Kidney epithelial cell (primary cell): ENCODE measurements at regions not wholly inside any gene's neighbourhood (a gene's known extent, or its start where the extent isn't known, plus 50 kb on each side); places are given as distances from the start of the nearest gene placed in this dataset.

ENCODE experiments used
- DNase-seq: peaks from one replicate; pipeline ENCODE4 v3.0.0-alpha.2; 2010; ENCODE audit warnings: low read depth
- H3K27me3 ChIP-seq: 2 replicates; pipeline ENCODE4 v1.6.0; 2011; ENCODE audit warnings: low read length; ENCODE audit not compliant: control insufficient read depth, insufficient read depth
- H3K36me3 ChIP-seq: 2 replicates; pipeline ENCODE4 v1.5.1; 2011; ENCODE audit warnings: low read length; ENCODE audit not compliant: control insufficient read depth, insufficient read depth
- H3K4me3 ChIP-seq: 2 replicates; pipeline ENCODE4 v1.5.1; 2011; ENCODE audit warnings: low read depth, mild to moderate bottlenecking, control low read depth, low read length
- TF ChIP-seq, protein P1 (sequence below): IDR thresholded peaks from 2 replicates; pipeline ENCODE4 v1.5.1; 2011; ENCODE audit warnings: mild to moderate bottlenecking, moderate library complexity, low read length, control low read depth, inconsistent platforms; ENCODE audit not compliant: insufficient read depth, poor library complexity, severe bottlenecking

DNA sequence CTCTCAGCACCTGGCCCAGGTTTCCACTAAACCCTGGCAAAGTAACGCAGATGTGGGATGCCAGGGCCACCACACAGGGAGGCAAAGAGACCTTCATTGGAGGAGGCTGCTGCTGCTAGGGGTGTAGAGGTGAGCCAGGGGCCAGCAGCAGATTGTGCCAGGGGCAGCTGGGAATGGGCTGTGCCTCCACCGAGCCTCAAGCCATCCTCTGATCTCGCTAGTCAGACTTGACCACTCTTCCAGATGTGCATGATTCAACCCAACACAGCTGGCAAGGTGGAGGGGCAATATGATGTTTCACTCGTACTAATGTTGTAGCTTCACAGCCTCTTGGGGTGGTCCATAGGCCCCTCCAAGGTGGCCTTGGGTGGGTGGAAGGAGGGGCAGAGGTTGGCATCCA lies 73.0 kb upstream of the MRPS6 start:
- Histone ChIP-seq H3K27me3 (no peaks in the 10 kb centered on the region), H3K4me3 (no peak overlapping the region), H3K36me3 (no peaks in the 10 kb centered on the region)
- TF ChIP-seq, protein P1, sequence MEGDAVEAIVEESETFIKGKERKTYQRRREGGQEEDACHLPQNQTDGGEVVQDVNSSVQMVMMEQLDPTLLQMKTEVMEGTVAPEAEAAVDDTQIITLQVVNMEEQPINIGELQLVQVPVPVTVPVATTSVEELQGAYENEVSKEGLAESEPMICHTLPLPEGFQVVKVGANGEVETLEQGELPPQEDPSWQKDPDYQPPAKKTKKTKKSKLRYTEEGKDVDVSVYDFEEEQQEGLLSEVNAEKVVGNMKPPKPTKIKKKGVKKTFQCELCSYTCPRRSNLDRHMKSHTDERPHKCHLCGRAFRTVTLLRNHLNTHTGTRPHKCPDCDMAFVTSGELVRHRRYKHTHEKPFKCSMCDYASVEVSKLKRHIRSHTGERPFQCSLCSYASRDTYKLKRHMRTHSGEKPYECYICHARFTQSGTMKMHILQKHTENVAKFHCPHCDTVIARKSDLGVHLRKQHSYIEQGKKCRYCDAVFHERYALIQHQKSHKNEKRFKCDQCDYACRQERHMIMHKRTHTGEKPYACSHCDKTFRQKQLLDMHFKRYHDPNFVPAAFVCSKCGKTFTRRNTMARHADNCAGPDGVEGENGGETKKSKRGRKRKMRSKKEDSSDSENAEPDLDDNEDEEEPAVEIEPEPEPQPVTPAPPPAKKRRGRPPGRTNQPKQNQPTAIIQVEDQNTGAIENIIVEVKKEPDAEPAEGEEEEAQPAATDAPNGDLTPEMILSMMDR, result no peak
- DNase-seq, result no peak

DNA sequence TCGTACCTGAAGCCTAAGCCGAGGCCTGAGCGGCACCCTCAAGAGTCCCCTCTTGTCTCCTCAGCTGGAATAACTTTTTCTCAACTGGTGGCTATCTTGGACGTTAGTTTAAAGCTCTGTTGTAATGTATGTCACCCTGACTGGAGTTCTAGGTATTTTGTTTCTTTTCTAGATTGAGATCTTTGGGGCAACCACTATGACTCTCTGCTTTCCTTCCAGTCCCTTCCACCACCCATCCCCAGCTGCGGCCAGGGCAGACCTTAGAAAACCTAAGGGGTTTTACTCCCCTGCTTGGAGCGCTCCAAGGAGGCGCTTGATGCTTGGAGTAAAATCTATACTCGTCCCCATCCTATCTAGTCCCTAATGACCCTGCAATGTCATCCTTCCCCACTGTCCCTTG lies 74.6 kb upstream of the MRPS6 start:
- TF ChIP-seq, protein P1, result no peak
- Histone ChIP-seq H3K27me3 (no peaks in the 10 kb centered on the region), H3K36me3 (no peaks in the 10 kb centered on the region), H3K4me3 (no peak overlapping the region)
- DNase-seq, result no peak

DNA sequence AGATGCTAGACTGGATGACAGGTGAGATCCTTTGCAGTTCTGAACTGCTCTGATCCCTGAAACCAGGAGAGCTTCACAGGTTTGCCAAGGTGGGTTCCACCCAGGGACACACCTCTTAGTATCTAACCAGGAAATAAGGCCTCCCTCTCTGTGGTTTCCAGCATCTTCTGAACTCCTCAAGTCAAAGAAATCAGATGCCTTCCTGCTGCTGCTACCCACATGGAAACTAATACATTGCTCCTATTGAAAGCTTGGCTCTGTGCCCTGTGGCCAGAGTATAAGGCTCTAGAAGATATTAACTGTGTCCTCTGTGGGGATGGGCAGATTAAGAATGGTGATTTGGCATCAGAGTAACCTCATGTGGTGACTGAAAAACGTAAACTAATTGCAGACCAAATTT lies 75.0 kb upstream of the MRPS6 start:
- no peak for DNase-seq
- TF ChIP-seq, protein P1, result no peak

DNA sequence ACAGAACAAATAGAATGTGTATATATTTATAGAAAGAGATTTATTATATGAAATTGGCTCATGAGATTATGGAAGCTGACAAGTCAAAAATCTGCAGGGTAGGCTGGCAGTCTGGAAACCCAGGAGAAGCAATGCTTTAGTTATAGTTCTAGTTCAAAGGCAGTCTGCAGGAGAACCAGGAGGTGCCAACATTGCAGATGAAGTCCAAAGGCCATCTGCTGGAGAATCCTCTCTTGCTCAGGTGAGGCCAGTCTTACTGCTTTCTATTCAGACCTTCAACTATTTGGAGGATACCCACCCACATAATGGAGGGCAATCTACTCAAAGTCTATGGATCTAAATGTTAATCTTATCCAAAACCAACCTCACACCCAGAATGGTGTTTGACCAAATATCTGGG lies 75.9 kb upstream of the MRPS6 start:
- no peaks in the 10 kb centered on the region for H3K36me3 ChIP-seq
- TF ChIP-seq, protein P1, result no peak
- H3K27me3 ChIP-seq, result no peaks in the 10 kb centered on the region
- no peak for DNase-seq
- no peak overlapping the region for H3K4me3 ChIP-seq

More for the DNA sequence above, 75.0 kb upstream of the MRPS6 start:
- no peak overlapping the region for H3K4me3 ChIP-seq
- no peaks in the 10 kb centered on the region for H3K36me3 ChIP-seq
- no peaks in the 10 kb centered on the region for H3K27me3 ChIP-seq

DNA sequence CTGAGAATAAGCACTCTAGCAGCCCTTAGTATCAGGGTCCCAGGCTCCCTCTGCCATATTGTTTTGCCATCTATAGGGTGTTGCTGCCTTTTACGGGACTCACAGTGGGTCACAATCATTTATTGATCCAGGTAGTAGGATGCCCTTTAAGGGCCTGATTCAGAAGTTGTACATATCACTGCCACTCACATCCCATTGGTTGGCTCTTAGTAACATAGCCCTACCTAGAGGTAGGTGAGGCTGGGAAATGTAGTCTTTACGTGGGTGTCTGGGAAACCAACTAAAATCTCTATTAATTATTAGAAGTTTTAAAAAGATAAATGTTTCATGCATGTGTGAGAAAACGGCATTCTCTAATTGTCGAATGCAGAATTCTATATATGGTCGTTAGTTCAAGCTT lies 78.8 kb upstream of the ATP5PO start:
- no peak for DNase-seq
- TF ChIP-seq, protein P1, result no peak
- no peaks in the 10 kb centered on the region for H3K36me3 ChIP-seq
- no peaks in the 10 kb centered on the region for H3K27me3 ChIP-seq
- no peak overlapping the region for H3K4me3 ChIP-seq
